GM18909 (cell line): ENCODE measurements at regions not wholly inside any gene's neighbourhood (a gene's known extent, or its start where the extent isn't known, plus 50 kb on each side); places are given as distances from the start of the nearest gene placed in this dataset.
"Not testable (repeated sequence)": the region's sequence is repeated elsewhere in the genome, so short reads cannot be mapped to it uniquely, and the experiment has no call there.

Experiments used
- ATAC-seq: cut with Tn5 transposase; IDR thresholded peaks from one replicate; pipeline ENCODE4 v1.9.1; 2021; ENCODE audit warnings: mild to moderate bottlenecking; ENCODE audit not compliant: unreplicated experiment, poor library complexity

- ATAC-seq = no peak
Measured at GRCh38 chr3:135622656-135623055, 342.9 kb upstream of the PPP2R3A start.

GRCh38 chr3:135623558-135623957 lies 342.0 kb upstream of the PPP2R3A start:
- ATAC-seq = no peak

- ATAC-seq = no peak
Measured at GRCh38 chr3:135627057-135627456, 338.5 kb upstream of the PPP2R3A start.

GRCh38 chr3:135629701-135630408 lies 335.7 kb upstream of the PPP2R3A start:
- no peak for ATAC-seq

- no peak for ATAC-seq
Measured at GRCh38 chr3:135632556-135633065, 332.9 kb upstream of the PPP2R3A start.

- no peak for ATAC-seq
Measured at GRCh38 chr3:135633078-135633477, 332.4 kb upstream of the PPP2R3A start.

GRCh38 chr3:135636596-135636995 lies 328.9 kb upstream of the PPP2R3A start:
- no peak for ATAC-seq

GRCh38 chr3:135637013-135637412 lies 328.5 kb upstream of the PPP2R3A start:
- no peak for ATAC-seq

- no peak for ATAC-seq
Measured at GRCh38 chr3:135641761-135642160, 323.8 kb upstream of the PPP2R3A start.

GRCh38 chr3:135645541-135645940 lies 320.0 kb upstream of the PPP2R3A start:
- ATAC-seq = no peak

- ATAC-seq = no peak
Measured at GRCh38 chr3:135646873-135647272, 318.7 kb upstream of the PPP2R3A start.

GRCh38 chr3:135649361-135649760 lies 316.2 kb upstream of the PPP2R3A start:
- ATAC-seq = no peak

- ATAC-seq = no peak
Measured at GRCh38 chr3:135650309-135650708, 315.2 kb upstream of the PPP2R3A start.

- ATAC-seq = no peak
Measured at GRCh38 chr3:135652388-135652787, 313.1 kb upstream of the PPP2R3A start.

- ATAC-seq = no peak
Measured at GRCh38 chr3:135655328-135655727, 310.2 kb upstream of the PPP2R3A start.

GRCh38 chr3:135658451-135658850 lies 307.1 kb upstream of the PPP2R3A start:
- ATAC-seq = not testable (repeated sequence)

GRCh38 chr3:135667061-135667460 lies 298.5 kb upstream of the PPP2R3A start:
- ATAC-seq = no peak

- no peak for ATAC-seq
Measured at GRCh38 chr3:135674508-135674907, 291.0 kb upstream of the PPP2R3A start.

- no peak for ATAC-seq
Measured at GRCh38 chr3:135678386-135678785, 287.1 kb upstream of the PPP2R3A start.

GRCh38 chr3:135688003-135688402 lies 277.5 kb upstream of the PPP2R3A start:
- no peak for ATAC-seq

GRCh38 chr3:135690664-135691063 lies 274.9 kb upstream of the PPP2R3A start:
- no peak for ATAC-seq

- no peak for ATAC-seq
Measured at GRCh38 chr3:135691240-135691639, 274.3 kb upstream of the PPP2R3A start.
